Activated naive CD4-positive, alpha-beta T cell treated with Interleukin-2 at 50 U/mL for 16 hours (primary cell): ENCODE measurements at regions not wholly inside any gene's neighbourhood (a gene's known extent, or its start where the extent isn't known, plus 50 kb on each side); places are given as distances from the start of the nearest gene placed in this dataset.

ENCODE experiments used
- DNase-seq: peaks from one replicate; pipeline ENCODE4 v3.0.0-alpha.2; 2020

GRCh38 chr6:44533421-44533820 is 145.9 kb downstream of the CDC5L start:
- DNase-seq, result no peak

- DNase-seq, result no peak
These were observed 146.8 kb downstream of the CDC5L start for GRCh38 chr6:44534291-44534690.

- no peak for DNase-seq
These were observed 147.9 kb downstream of the CDC5L start for GRCh38 chr6:44535446-44535845.

- DNase-seq, result no peak
These were observed 148.5 kb downstream of the CDC5L start for GRCh38 chr6:44535967-44536366.

- no peak for DNase-seq
These were observed 150.0 kb downstream of the CDC5L start for GRCh38 chr6:44537306-44538049.

GRCh38 chr6:44538131-44538806 is 150.8 kb downstream of the CDC5L start:
- DNase-seq, result no peak

GRCh38 chr6:44538807-44539201 is 151.3 kb downstream of the CDC5L start:
- DNase-seq, result no peak

GRCh38 chr6:44539701-44540355 is 152.3 kb downstream of the CDC5L start:
- DNase-seq, result no peak

GRCh38 chr6:44540881-44541280 is 153.4 kb downstream of the CDC5L start:
- no peak for DNase-seq

- DNase-seq, result no peak
These were observed 155.1 kb downstream of the CDC5L start for GRCh38 chr6:44542401-44543116.

GRCh38 chr6:44543664-44544063 is 156.2 kb downstream of the CDC5L start:
- DNase-seq, result no peak

GRCh38 chr6:44545224-44545623 is 157.7 kb downstream of the CDC5L start:
- DNase-seq, result no peak

- no peak for DNase-seq
These were observed 160.8 kb downstream of the CDC5L start for GRCh38 chr6:44548319-44548718.

- no peak for DNase-seq
These were observed 162.0 kb downstream of the CDC5L start for GRCh38 chr6:44549516-44549915.

- DNase-seq, result no peak
These were observed 166.7 kb downstream of the CDC5L start for GRCh38 chr6:44554194-44554593.

GRCh38 chr6:44554861-44555260 is 167.4 kb downstream of the CDC5L start:
- DNase-seq, result no peak

- DNase-seq, result no peak
These were observed 168.5 kb downstream of the CDC5L start for GRCh38 chr6:44556046-44556445.

- DNase-seq, result no peak
These were observed 170.7 kb downstream of the CDC5L start for GRCh38 chr6:44558024-44558831.

GRCh38 chr6:44558832-44559251 is 171.3 kb downstream of the CDC5L start:
- DNase-seq, result no peak

- no peak for DNase-seq
These were observed 172.2 kb downstream of the CDC5L start for GRCh38 chr6:44559486-44560270.

- DNase-seq, result no peak
These were observed 173.1 kb downstream of the CDC5L start for GRCh38 chr6:44560458-44561059.
